IMR-90 (cell line): ENCODE measurements at regions not wholly inside any gene's neighbourhood (a gene's known extent, or its start where the extent isn't known, plus 50 kb on each side); places are given as distances from the start of the nearest gene placed in this dataset.

Experiments used
- ATAC-seq: fragments of 200-7000 bp; cut with Tn5 transposase; 2 replicates; pipeline ENCODE4 v1.9.1; 2020; ENCODE audit warnings: low read depth, mild to moderate bottlenecking, moderate library complexity
- BruUV-seq: library from RNA; stranded (reverse); fragments of 400-500 nt; replicated peaks from 2 replicates; lab custom pipeline; 2021; lab: Mats Ljungman, UMichigan
- CTCF ChIA-PET: fragments of 300-600 bp; formaldehyde crosslinking; extraction: SDS; loops from one replicate; lab custom pipeline; 2021; ENCODE audit warnings: antibody characterized with exemption; lab: Yijun Ruan, JAX
- POLR2A ChIA-PET: fragments of 300-600 bp; sonication (Branson Sonifier 250); formaldehyde crosslinking; loops from one replicate; lab custom pipeline; 2022; ENCODE audit warnings: antibody characterized with exemption; ENCODE audit not compliant: unreplicated experiment; lab: Charles Lee
- DNase-seq: peaks from one replicate; pipeline ENCODE4 v3.0.0; 2013
- H2AFZ ChIP-seq: replicated peaks from 2 replicates; pipeline ENCODE3; 2013; ENCODE audit warnings: low read length, mild to moderate bottlenecking; ENCODE audit not compliant: poor library complexity
- H2AK5ac ChIP-seq: 2 replicates; pipeline ENCODE4 v1.6.1; 2013; ENCODE audit warnings: low read depth, low read length, inconsistent platforms
- H2AK9ac ChIP-seq: replicated peaks from 2 replicates; pipeline ENCODE3; 2013; ENCODE audit warnings: mild to moderate bottlenecking, low read depth, low read length, moderate library complexity; ENCODE audit not compliant: poor library complexity
- H2BK120ac ChIP-seq: 2 replicates; pipeline ENCODE4 v1.6.1; 2013; ENCODE audit warnings: low read depth, low read length, inconsistent platforms
- H2BK15ac ChIP-seq: 3 replicates; pipeline ENCODE4 v1.6.1; 2013; ENCODE audit warnings: low read depth, low read length, inconsistent platforms
- H2BK20ac ChIP-seq: 2 replicates; pipeline ENCODE4 v1.6.1; 2013; ENCODE audit warnings: low read depth, mild to moderate bottlenecking, inconsistent platforms, low read length, moderate library complexity
- H2BK5ac ChIP-seq: 2 replicates; pipeline ENCODE4 v1.6.1; 2013; ENCODE audit warnings: mild to moderate bottlenecking, low read depth, low read length, inconsistent platforms; ENCODE audit not compliant: poor library complexity, severe bottlenecking
- H3K14ac ChIP-seq: replicated peaks from 2 replicates; pipeline ENCODE4 v1.6.1; 2013; ENCODE audit warnings: low read depth, low read length, inconsistent platforms
- H3K18ac ChIP-seq: 2 replicates; pipeline ENCODE4 v1.6.1; 2013; ENCODE audit warnings: low read depth, low read length, control low read depth
- H3K23ac ChIP-seq: 2 replicates; pipeline ENCODE4 v1.6.1; 2013; ENCODE audit warnings: low read depth, low read length, inconsistent platforms
- H3K27ac ChIP-seq: 2 replicates; pipeline ENCODE4 v1.5.1; 2013; ENCODE audit warnings: mild to moderate bottlenecking, control low read depth, low read length; ENCODE audit not compliant: insufficient read depth
- H3K27me3 ChIP-seq: 2 replicates; pipeline ENCODE4 v1.6.1; 2013; ENCODE audit warnings: low read length; ENCODE audit not compliant: control insufficient read depth, insufficient read depth
- H3K36me3 ChIP-seq: 2 replicates; pipeline ENCODE4 v1.6.1; 2013; ENCODE audit warnings: low read length, mixed read lengths; ENCODE audit not compliant: control insufficient read depth, insufficient read depth
- H3K4ac ChIP-seq: 2 replicates; pipeline ENCODE4 v1.6.1; 2013; ENCODE audit warnings: low read depth, low read length, inconsistent platforms
- H3K4me1 ChIP-seq: 2 replicates; pipeline ENCODE4 v1.6.1; 2013; ENCODE audit warnings: low read length, mixed read lengths; ENCODE audit not compliant: control insufficient read depth, insufficient read depth
- H3K4me2 ChIP-seq: 2 replicates; pipeline ENCODE4 v1.6.1; 2013; ENCODE audit warnings: low read depth, mild to moderate bottlenecking, control low read depth, low read length, moderate library complexity
- H3K4me3 ChIP-seq: 2 replicates; pipeline ENCODE4 v1.5.1; 2013; ENCODE audit warnings: low read depth, mild to moderate bottlenecking, control low read depth, low read length, moderate library complexity; ENCODE audit not compliant: insufficient read depth
- H3K56ac ChIP-seq: 2 replicates; pipeline ENCODE4 v1.6.1; 2013; ENCODE audit warnings: low read length, inconsistent platforms; ENCODE audit not compliant: insufficient read depth; ENCODE audit errors: extremely low read depth
- H3K79me1 ChIP-seq, 2 experiments: 2 replicates each; pipeline ENCODE4 v1.6.1; 2013; ENCODE audit warnings: low read length in 2 of 2, inconsistent platforms in 1 of 2, low read depth in 1 of 2
- H3K9ac ChIP-seq: 2 replicates; pipeline ENCODE4 v1.6.1; 2013; ENCODE audit warnings: low read depth, low read length, control low read depth
- H3K9me1 ChIP-seq: 2 replicates; pipeline ENCODE4 v1.6.1; 2013; ENCODE audit warnings: low read length, inconsistent platforms; ENCODE audit not compliant: insufficient read depth
- H3K9me3 ChIP-seq: 2 replicates; pipeline ENCODE4 v1.6.1; 2013; ENCODE audit warnings: low read length; ENCODE audit not compliant: control insufficient read depth, insufficient read depth
- H4K20me1 ChIP-seq: 2 replicates; pipeline ENCODE4 v1.6.1; 2013; ENCODE audit warnings: low read length, inconsistent platforms; ENCODE audit not compliant: insufficient read depth
- H4K5ac ChIP-seq: 2 replicates; pipeline ENCODE4 v1.6.1; 2013; ENCODE audit warnings: mild to moderate bottlenecking, low read depth, low read length, control low read depth
- H4K8ac ChIP-seq, 2 experiments: 2 replicates each; pipeline ENCODE4 v1.6.1; 2013; ENCODE audit warnings: low read depth in 2 of 2, low read length in 2 of 2, control low read depth in 1 of 2, inconsistent platforms in 1 of 2
- H4K91ac ChIP-seq: 2 replicates; pipeline ENCODE4 v1.6.1; 2013; ENCODE audit warnings: low read depth, low read length, inconsistent platforms; ENCODE audit not compliant: insufficient read depth
- BHLHE40 ChIP-seq: fragments of 150-350 bp; IDR thresholded peaks from 2 replicates; pipeline ENCODE4 v1.6.1; 2016; ENCODE audit warnings: mild to moderate bottlenecking, low read depth, low read length
- CEBPB ChIP-seq: IDR thresholded peaks from 2 replicates; pipeline ENCODE4 v1.6.1; 2012; ENCODE audit warnings: low read depth, low read length, improper control_type of control experiment
- CHD1 ChIP-seq: IDR thresholded peaks from 2 replicates; pipeline ENCODE4 v1.6.1; 2012; ENCODE audit warnings: low read depth, low read length, improper control_type of control experiment
- ELK1 ChIP-seq: fragments of 150-350 bp; IDR thresholded peaks from 2 replicates; pipeline ENCODE4 v1.6.1; 2016; ENCODE audit warnings: low read depth, mild to moderate bottlenecking, low read length, moderate library complexity, borderline replicate concordance
- MAFK ChIP-seq: IDR thresholded peaks from 2 replicates; pipeline ENCODE4 v1.6.1; 2012; ENCODE audit warnings: low read depth, low read length, improper control_type of control experiment
- MXI1 ChIP-seq: IDR thresholded peaks from 2 replicates; pipeline ENCODE4 v1.6.1; 2012; ENCODE audit warnings: low read depth, mild to moderate bottlenecking, low read length, moderate library complexity, borderline replicate concordance
- NFE2L2 ChIP-seq: fragments of 150-350 bp; IDR thresholded peaks from 2 replicates; pipeline ENCODE4 v1.6.1; 2016; ENCODE audit warnings: low read depth, mild to moderate bottlenecking, low read length
- POLR2A ChIP-seq: IDR thresholded peaks from 2 replicates; pipeline ENCODE4 v1.6.1; 2012; ENCODE audit warnings: mild to moderate bottlenecking, low read depth, low read length
- RAD21 ChIP-seq: IDR thresholded peaks from 2 replicates; pipeline ENCODE4 v1.6.1; 2012; ENCODE audit warnings: low read length, improper control_type of control experiment
- USF2 ChIP-seq: fragments of 150-350 bp; IDR thresholded peaks from 2 replicates; pipeline ENCODE4 v1.6.1; 2017; ENCODE audit warnings: mild to moderate bottlenecking, antibody characterized with exemption, low read length, low read depth
- WGBS, 2 experiments: methylation state at CpG; one replicate each; pipeline versions ENCODE4 v1.1.5 to v1.1.7; 2013; ENCODE audit warnings: missing lambda C conversion rate in 2 of 2; ENCODE audit not compliant: insufficient read length in 1 of 2; ENCODE audit errors: extremely low coverage in 2 of 2; 5-methylcytosine and 5-hydroxymethylcytosine counted together
- dilution Hi-C: fragments of 300-500 bp; cut with HindIII; formaldehyde crosslinking; loops from one replicate; pipeline ENCODE4 v1.14.3; 2018; ENCODE audit warnings: low sequenced_read_pairs; ENCODE audit not compliant: unreplicated experiment
- in situ Hi-C: fragments of 300-500 bp; cut with MboI; formaldehyde crosslinking; loops from 3 replicates; pipeline ENCODE4 v1.14.3; 2019; ENCODE audit warnings: low sequenced_read_pairs, inconsistent platforms, mixed read lengths
- intact Hi-C: fragments of 100-400 bp; cut with micrococcal nuclease; formaldehyde crosslinking; loops from 2 replicates; pipeline ENCODE4 v1.10.0; 2022
- TF ChIP-seq, protein P1 (sequence below): conservative IDR thresholded peaks from 2 replicates; pipeline ENCODE4 v1.5.1; 2012; ENCODE audit warnings: mild to moderate bottlenecking, low read depth, low read length, improper control_type of control experiment

DNA sequence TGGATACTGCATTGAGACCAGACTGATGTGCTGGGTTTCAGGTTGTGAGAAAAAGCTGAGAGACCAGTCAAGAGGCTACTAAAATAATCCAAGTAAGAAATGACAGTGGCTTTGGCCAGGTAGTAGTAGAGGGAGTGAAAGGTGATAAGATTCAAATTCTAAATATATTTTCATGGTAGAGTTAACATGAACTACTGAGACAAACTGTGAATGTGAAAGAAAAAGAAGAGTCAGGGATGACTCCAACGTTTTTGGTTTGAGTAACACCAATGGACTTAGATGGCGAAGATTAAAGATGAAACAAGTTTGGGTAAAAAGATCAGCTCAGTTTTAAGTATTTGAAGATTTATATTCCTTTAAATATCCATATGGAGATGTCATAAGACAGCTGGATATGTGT lies 209.4 kb downstream of the ZEB2 start:
- Histone ChIP-seq H4K5ac (no peak overlapping the region), H3K4ac (no peak overlapping the region), H3K27ac (no peak overlapping the region), H3K79me1 (no peaks in the 10 kb centered on the region; a peak in 1 of 4 replicates), H3K4me1 (no peaks in the 10 kb centered on the region), H2AFZ (no peak overlapping the region), H3K4me3 (no peak overlapping the region), H3K27me3 (no peaks in the 10 kb centered on the region), H4K20me1 (no peaks in the 10 kb centered on the region), H2BK15ac (no peak overlapping the region), H4K8ac (no peak overlapping the region), H3K9ac (no peak overlapping the region), H2BK20ac (no peak overlapping the region), H3K14ac (no peak overlapping the region), H3K56ac (no peak overlapping the region), H2AK5ac (no peak overlapping the region), H3K9me1 (no peaks in the 10 kb centered on the region), H3K36me3 (no peaks in the 10 kb centered on the region), H4K91ac (no peak overlapping the region), H3K18ac (no peak overlapping the region), H3K4me2 (no peak overlapping the region), H3K23ac (no peak overlapping the region), H3K9me3 (peaks cover 3% of the 10 kb centered on the region), H2BK120ac (no peak overlapping the region), H2BK5ac (no peak overlapping the region), H2AK9ac (no peak overlapping the region)
- DNase-seq = no peak
- intact Hi-C loops (no loop called here), in situ Hi-C loops (no loop called here), dilution Hi-C loops (no loop called here)
- no TSS peak for BruUV-seq
- TF ChIP-seq MAFK = no peak
- TF ChIP-seq, protein P1, sequence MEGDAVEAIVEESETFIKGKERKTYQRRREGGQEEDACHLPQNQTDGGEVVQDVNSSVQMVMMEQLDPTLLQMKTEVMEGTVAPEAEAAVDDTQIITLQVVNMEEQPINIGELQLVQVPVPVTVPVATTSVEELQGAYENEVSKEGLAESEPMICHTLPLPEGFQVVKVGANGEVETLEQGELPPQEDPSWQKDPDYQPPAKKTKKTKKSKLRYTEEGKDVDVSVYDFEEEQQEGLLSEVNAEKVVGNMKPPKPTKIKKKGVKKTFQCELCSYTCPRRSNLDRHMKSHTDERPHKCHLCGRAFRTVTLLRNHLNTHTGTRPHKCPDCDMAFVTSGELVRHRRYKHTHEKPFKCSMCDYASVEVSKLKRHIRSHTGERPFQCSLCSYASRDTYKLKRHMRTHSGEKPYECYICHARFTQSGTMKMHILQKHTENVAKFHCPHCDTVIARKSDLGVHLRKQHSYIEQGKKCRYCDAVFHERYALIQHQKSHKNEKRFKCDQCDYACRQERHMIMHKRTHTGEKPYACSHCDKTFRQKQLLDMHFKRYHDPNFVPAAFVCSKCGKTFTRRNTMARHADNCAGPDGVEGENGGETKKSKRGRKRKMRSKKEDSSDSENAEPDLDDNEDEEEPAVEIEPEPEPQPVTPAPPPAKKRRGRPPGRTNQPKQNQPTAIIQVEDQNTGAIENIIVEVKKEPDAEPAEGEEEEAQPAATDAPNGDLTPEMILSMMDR = no peak
- no peak for TF ChIP-seq MXI1
- no peak for TF ChIP-seq USF2
- TF ChIP-seq NFE2L2 = no peak
- no peak for TF ChIP-seq RAD21
- no peak for TF ChIP-seq POLR2A
- no peak for TF ChIP-seq ELK1
- TF ChIP-seq CEBPB = no peak
- no peak for TF ChIP-seq CHD1
- no peak for TF ChIP-seq BHLHE40
- ChIA-PET POLR2A (no interaction called here), CTCF (interaction anchor here (1.2 kb wide), 1 partner anchor 9 kb away, joined by 3 read pairs; no protein-coding TSS in a partner anchor)
- no CpG with 5 or more reads among the region's 2 CpGs for WGBS, 2 experiments
- ATAC-seq = no peak
